A172 (cell line): ENCODE measurements at regions not wholly inside any gene's neighbourhood (a gene's known extent, or its start where the extent isn't known, plus 50 kb on each side); places are given as distances from the start of the nearest gene placed in this dataset.

Experiments
- DNase-seq: peaks from one replicate; pipeline ENCODE4 v3.0.0-alpha.2; 2015; ENCODE audit warnings: low spot score

- no peak for DNase-seq
Observed at GRCh38 chr14:65354715-65355114, 57.8 kb upstream of the FUT8 start.

DNA sequence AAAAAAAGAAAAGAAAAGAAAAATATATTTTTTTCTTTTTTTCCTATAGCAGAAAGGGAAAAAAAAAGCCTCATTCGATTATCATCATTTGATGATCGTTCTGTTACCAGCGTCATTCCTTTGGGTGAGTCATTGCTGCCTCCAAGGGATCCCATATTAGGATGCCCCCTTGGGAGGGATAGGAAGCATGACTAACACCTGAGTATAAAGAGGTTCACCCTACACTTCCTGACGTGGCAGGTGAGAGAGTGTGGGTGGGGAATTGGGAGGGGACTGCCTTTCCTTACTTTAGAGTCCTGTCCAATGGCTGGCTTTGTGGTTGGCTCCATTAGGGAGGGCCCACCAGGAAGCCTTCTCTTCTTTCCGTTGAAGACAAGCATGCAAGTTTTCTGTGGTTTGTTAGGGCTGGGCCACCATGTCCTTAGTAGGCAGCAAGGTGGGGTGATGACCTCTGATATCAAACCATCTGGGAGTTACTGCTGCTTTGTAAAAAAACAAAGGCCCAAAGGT, 56.1 kb upstream of the FUT8 start:
- DNase-seq, result peak; percentile 76

GRCh38 chr14:65357113-65357512, 55.4 kb upstream of the FUT8 start:
- no peak for DNase-seq

DNA sequence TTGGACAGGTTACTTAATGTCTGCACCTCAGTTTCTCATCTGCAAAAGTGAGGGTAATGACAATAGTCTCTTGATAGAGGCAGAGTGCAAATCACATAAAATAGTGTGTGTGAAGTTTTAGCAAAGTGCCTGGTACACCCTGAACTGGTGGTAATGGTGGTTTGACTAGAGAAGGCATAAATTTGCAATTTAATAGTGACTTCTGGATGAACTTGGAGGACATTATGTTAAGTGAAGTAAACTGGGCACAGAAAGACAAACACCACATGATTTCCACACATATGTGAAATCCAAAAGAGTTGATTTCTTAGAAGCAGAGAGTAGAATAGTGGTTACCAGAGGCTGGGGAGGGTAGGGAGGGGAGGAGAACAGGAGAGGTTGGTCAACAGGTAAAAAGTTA, 54.8 kb upstream of the FUT8 start:
- no peak for DNase-seq

- no peak for DNase-seq
Observed at GRCh38 chr14:65359503-65359902, 53.0 kb upstream of the FUT8 start.

DNA sequence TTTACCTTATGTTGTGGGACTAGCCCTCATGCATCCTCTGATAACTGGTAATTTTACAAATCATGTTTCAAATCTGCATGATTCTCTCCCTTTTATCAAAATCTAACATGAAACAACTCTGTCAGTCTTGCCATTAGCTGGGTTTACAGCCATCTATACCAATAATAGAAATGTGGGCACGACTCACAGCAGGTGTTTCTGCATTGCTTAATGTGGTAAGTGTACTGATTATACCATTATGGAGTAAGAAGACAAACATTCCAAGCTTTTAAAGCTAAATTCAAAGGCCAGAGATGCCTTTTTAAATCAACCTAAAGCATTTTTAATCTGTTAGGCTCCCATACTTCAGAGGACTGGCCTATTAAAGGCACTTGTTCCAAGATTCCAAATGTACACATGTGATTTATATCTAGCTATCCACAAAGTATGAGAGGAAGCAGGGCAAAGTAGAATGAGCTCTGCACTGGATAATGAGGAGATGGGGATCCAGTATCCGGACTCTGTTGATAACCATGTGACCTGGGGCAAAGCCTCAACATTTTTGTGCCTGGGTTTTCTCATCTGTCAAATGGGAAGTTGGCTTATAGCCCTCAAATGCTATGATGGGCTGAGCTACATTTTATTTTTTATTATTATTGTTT, 52.3 kb upstream of the FUT8 start:
- DNase-seq, result peak; percentile 9

GRCh38 chr14:65361920-65362319, 50.6 kb upstream of the FUT8 start:
- DNase-seq, result no peak
